ENCODE measurements at regions not wholly inside any gene's neighbourhood (a gene's known extent, or its start where the extent isn't known, plus 50 kb on each side); places are given as distances from the start of the nearest gene placed in this dataset.

DNA sequence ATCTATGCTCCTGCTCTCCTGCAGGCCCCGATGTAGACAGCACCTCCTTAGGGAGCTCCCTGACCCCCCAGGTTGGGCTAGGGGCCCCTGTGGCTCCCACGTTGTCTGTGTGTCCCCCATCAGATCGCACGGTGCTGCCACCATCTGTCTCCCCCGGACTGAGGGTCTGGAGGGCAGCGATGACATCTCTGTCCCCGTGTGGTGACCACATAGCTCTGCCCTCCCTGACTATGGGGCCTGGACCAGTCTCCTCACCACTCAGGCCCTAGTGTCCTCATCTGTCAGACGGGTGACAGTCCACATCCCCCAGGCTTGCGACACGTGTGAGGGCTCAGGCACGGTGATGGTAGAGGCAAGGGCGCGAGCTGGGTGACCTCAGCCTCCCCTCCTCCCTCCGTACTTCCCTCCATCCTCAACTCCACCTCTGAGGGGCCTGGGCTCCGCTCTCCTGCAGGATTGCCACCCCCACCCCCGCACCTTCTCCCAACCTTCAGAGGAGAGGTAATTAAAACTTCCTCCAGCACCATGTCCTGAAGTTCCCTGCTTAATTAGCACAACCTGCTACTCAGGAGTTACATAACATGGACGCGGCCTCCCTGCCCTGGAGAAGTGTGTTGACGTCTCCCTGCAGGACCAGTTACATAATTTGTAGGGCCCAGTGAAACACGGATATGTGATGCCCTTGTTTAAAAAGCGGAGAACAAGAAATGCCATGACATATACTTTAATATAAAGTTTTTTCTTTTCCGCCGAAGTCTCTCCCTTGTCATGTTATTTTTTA lies 288.2 kb downstream of the PTPRU start:
- Histone ChIP-seq H3K4me1 (ENCODE audit: control insufficient read depth, insufficient read depth, low read length) (peaks cover 4% of the 10 kb centered on the region), H3K9ac (ENCODE audit: low read length in 2 of 2) (no peak overlapping the region), H3K27ac (ENCODE audit: low read length) (no peak overlapping the region), H3K4me3 (ENCODE audit: low read length in 2 of 2) (no peak overlapping the region), H3K36me3 (ENCODE audit: control insufficient read depth in 2 of 2, insufficient read depth in 2 of 2, low read length in 2 of 2) (no peaks in the 10 kb centered on the region), H3K27me3 (ENCODE audit: control insufficient read depth in 1 of 2, insufficient read depth in 2 of 2, low read length in 2 of 2) (peaks cover 5 to 13% of the 10 kb centered on the region in 2 donors), H3K9me3 (ENCODE audit: control insufficient read depth in 2 of 2, low read length in 2 of 2) (peaks cover 0 to 5% of the 10 kb centered on the region in 2 donors)

DNA sequence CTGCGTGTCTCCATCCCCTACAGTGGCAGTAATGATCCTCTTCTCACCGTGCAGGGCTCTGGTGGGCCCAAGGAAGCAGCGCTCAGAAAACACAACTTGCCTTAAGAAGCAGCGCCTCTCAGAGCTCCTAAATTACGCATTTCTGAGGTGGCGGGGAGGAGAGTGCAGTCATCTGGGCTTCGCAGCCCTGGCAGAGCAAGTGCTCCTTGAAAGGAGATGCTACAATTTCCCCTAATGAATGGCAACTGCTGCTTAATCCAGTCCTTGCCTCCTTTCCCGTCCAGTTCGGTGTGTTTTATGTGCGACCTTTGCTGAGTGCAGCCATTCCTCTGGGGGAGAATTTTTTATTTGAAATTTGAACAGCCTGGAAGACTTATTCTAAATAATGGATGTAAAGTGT lies 287.3 kb downstream of the PTPRU start:
- no peaks in the 10 kb centered on the region for H3K9me3 ChIP-seq (ENCODE audit: control insufficient read depth in 2 of 2, low read length in 2 of 2)
- peaks cover 4% of the 10 kb centered on the region for H3K4me1 ChIP-seq (ENCODE audit: control insufficient read depth, insufficient read depth, low read length)
- H3K36me3 ChIP-seq (ENCODE audit: control insufficient read depth in 2 of 2, insufficient read depth in 2 of 2, low read length in 2 of 2), result no peaks in the 10 kb centered on the region
- H3K9ac ChIP-seq (ENCODE audit: low read length in 2 of 2), result no peak overlapping the region
- no peak overlapping the region for H3K4me3 ChIP-seq (ENCODE audit: low read length in 2 of 2)
- peaks cover 5 to 16% of the 10 kb centered on the region in 2 donors for H3K27me3 ChIP-seq (ENCODE audit: control insufficient read depth in 1 of 2, insufficient read depth in 2 of 2, low read length in 2 of 2)
- H3K27ac ChIP-seq (ENCODE audit: low read length), result no peak overlapping the region

GRCh38 chr1:29523136-29523535 lies 286.8 kb downstream of the PTPRU start:
- Histone ChIP-seq H3K27me3 (ENCODE audit: control insufficient read depth in 1 of 2, insufficient read depth in 2 of 2, low read length in 2 of 2) (peaks cover 5 to 16% of the 10 kb centered on the region in 2 donors), H3K27ac (ENCODE audit: low read length) (no peak overlapping the region), H3K4me1 (ENCODE audit: control insufficient read depth, insufficient read depth, low read length) (peaks cover 4% of the 10 kb centered on the region), H3K4me3 (ENCODE audit: low read length in 2 of 2) (no peak overlapping the region), H3K9me3 (ENCODE audit: control insufficient read depth in 2 of 2, low read length in 2 of 2) (no peaks in the 10 kb centered on the region), H3K36me3 (ENCODE audit: control insufficient read depth in 2 of 2, insufficient read depth in 2 of 2, low read length in 2 of 2) (no peaks in the 10 kb centered on the region), H3K9ac (ENCODE audit: low read length in 2 of 2) (no peak overlapping the region)

DNA sequence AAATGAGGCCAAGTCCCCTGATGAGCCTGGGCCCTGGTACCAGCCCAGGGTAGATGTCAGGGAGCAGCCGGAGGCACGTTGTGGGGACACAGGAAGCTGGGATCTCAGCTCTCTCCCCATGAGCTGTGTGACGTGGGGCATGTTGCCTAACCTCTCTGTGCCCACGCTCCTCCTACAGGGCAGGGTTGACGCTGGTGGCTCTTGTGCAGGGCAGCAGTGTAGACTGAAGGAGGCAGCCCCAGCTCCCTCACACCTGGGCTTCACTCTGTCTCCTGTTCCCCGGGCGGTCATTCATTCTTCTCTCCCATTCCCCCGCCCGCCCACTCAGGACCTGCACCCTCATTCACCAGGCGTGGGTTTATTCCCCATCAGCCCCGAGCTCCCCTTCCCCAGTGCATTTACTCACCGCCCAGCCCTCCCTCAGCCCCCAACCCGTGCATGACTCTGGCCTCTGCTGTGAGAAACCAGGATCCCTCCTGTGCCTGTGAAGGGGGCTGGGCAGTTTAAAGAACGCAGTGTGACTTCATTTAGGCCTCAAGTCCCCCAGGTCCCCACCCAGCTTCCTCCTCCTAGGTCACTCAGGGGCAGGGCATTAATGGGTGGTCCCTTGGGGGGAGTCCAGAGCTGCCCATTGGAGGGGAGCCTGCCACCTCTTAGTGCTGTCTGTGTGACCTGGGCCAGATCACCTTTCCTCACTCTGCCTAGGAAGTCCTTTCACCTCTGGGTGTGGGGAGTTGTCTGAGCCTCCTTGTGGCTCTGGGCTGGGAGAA lies 285.7 kb downstream of the PTPRU start:
- no peaks in the 10 kb centered on the region for H3K9me3 ChIP-seq (ENCODE audit: control insufficient read depth in 2 of 2, low read length in 2 of 2)
- no peak overlapping the region for H3K27ac ChIP-seq (ENCODE audit: low read length)
- peaks cover under 1% of the 10 kb centered on the region for H3K4me1 ChIP-seq (ENCODE audit: control insufficient read depth, insufficient read depth, low read length)
- no peaks in the 10 kb centered on the region for H3K36me3 ChIP-seq (ENCODE audit: control insufficient read depth in 2 of 2, insufficient read depth in 2 of 2, low read length in 2 of 2)
- H3K27me3 ChIP-seq (ENCODE audit: control insufficient read depth in 1 of 2, insufficient read depth in 2 of 2, low read length in 2 of 2), result peaks cover 5 to 16% of the 10 kb centered on the region in 2 donors
- H3K4me3 ChIP-seq (ENCODE audit: low read length in 2 of 2), result no peak overlapping the region
- H3K9ac ChIP-seq (ENCODE audit: low read length in 2 of 2), result no peak overlapping the region

DNA sequence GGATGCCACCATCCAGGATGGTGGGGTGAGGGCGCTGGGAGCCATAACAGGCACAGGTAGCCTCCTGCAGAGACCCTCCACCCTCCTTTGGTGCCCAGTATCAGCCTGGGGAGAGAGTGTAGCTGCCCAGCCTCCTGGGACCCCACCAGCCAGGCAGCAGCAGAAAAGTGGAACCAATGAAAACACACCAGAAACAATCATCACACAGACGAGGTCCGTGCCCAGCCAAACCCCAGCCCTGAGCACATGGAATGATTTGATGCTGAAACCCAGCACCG lies 285.1 kb downstream of the PTPRU start:
- Histone ChIP-seq H3K27me3 (ENCODE audit: control insufficient read depth in 1 of 2, insufficient read depth in 2 of 2, low read length in 2 of 2) (peaks cover 5 to 16% of the 10 kb centered on the region in 2 donors), H3K4me1 (ENCODE audit: control insufficient read depth, insufficient read depth, low read length) (no peaks in the 10 kb centered on the region), H3K27ac (ENCODE audit: low read length) (no peak overlapping the region), H3K4me3 (ENCODE audit: low read length in 2 of 2) (no peak overlapping the region), H3K36me3 (ENCODE audit: control insufficient read depth in 2 of 2, insufficient read depth in 2 of 2, low read length in 2 of 2) (no peaks in the 10 kb centered on the region), H3K9ac (ENCODE audit: low read length in 2 of 2) (no peak overlapping the region), H3K9me3 (ENCODE audit: control insufficient read depth in 2 of 2, low read length in 2 of 2) (no peaks in the 10 kb centered on the region)

DNA sequence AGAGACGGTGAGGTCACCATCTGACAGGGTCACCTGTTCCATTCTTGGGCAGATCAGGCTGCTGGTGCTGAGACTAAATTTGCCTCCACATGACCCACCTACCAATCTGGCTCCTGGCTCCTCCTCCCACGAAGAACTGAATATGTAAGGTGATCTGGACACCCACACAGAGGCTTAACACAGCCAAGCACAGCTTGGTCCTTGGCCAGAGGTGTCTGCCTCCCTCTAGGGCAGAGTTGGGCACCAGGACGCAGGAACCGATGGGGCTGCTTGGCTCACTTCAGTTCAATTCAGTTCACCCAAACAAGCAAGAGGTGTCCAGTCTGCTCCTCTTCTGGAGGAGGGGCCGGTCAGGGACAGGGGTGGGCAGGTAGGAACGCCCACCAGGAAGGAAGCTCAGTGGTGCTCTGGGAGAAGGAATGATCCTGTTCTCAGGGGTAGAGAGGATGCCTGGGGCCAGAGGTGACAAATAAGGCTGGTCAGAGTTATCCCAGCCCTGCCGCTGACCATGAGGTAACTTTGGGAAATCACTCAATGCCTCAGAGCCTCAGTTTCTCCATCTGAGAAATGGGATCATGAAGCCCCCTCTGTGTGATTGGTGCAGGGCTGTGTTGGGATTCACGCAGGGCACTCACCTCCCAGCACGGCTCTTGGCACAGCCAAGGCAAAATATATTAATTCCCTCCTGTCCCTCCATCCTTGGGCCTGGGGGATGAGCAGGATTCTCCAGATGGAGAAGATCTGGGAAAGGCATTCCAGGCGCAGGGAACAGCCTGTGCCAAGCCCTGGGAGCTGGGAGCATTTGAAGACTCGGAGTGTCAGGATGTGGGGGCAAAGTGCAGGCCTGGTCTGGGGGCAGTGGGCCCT lies 284.5 kb downstream of the PTPRU start:
- peaks cover 5 to 16% of the 10 kb centered on the region in 2 donors for H3K27me3 ChIP-seq (ENCODE audit: control insufficient read depth in 1 of 2, insufficient read depth in 2 of 2, low read length in 2 of 2)
- no peaks in the 10 kb centered on the region for H3K9me3 ChIP-seq (ENCODE audit: control insufficient read depth in 2 of 2, low read length in 2 of 2)
- no peak overlapping the region for H3K9ac ChIP-seq (ENCODE audit: low read length in 2 of 2)
- no peak overlapping the region for H3K27ac ChIP-seq (ENCODE audit: low read length)
- H3K4me3 ChIP-seq (ENCODE audit: low read length in 2 of 2), result no peak overlapping the region
- no peaks in the 10 kb centered on the region for H3K4me1 ChIP-seq (ENCODE audit: control insufficient read depth, insufficient read depth, low read length)
- no peaks in the 10 kb centered on the region for H3K36me3 ChIP-seq (ENCODE audit: control insufficient read depth in 2 of 2, insufficient read depth in 2 of 2, low read length in 2 of 2)

DNA sequence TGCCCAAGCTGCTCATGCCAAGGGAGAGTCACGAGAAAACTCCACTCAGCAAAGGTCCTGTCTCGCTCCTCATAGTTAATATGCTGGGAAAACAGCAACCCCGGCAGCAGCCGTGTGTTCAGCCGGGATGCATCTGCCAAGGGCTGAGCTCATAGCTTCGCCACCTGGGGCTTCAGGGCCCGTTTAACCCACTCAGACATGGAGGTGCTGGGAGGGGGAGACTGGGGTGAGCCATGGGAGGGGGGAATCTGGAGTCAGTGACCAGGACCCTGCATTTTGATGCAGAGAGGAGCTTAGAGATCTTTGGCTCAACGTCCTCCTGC lies 283.4 kb downstream of the PTPRU start:
- Histone ChIP-seq H3K27me3 (ENCODE audit: control insufficient read depth in 1 of 2, insufficient read depth in 2 of 2, low read length in 2 of 2) (peaks cover 5 to 16% of the 10 kb centered on the region in 2 donors), H3K36me3 (ENCODE audit: control insufficient read depth in 2 of 2, insufficient read depth in 2 of 2, low read length in 2 of 2) (no peaks in the 10 kb centered on the region), H3K4me1 (ENCODE audit: control insufficient read depth, insufficient read depth, low read length) (no peaks in the 10 kb centered on the region), H3K4me3 (ENCODE audit: low read length in 2 of 2) (no peak overlapping the region), H3K27ac (ENCODE audit: low read length) (no peak overlapping the region), H3K9ac (ENCODE audit: low read length in 2 of 2) (no peak overlapping the region), H3K9me3 (ENCODE audit: control insufficient read depth in 2 of 2, low read length in 2 of 2) (no peaks in the 10 kb centered on the region)

GRCh38 chr1:29519108-29519787 lies 282.9 kb downstream of the PTPRU start:
- no peak overlapping the region for H3K9ac ChIP-seq (ENCODE audit: low read length in 2 of 2)
- no peaks in the 10 kb centered on the region for H3K4me1 ChIP-seq (ENCODE audit: control insufficient read depth, insufficient read depth, low read length)
- H3K27ac ChIP-seq (ENCODE audit: low read length), result no peak overlapping the region
- no peak overlapping the region for H3K4me3 ChIP-seq (ENCODE audit: low read length in 2 of 2)
- H3K36me3 ChIP-seq (ENCODE audit: control insufficient read depth in 2 of 2, insufficient read depth in 2 of 2, low read length in 2 of 2), result no peaks in the 10 kb centered on the region
- H3K27me3 ChIP-seq (ENCODE audit: control insufficient read depth in 1 of 2, insufficient read depth in 2 of 2, low read length in 2 of 2), result peaks cover 5 to 14% of the 10 kb centered on the region in 2 donors
- no peaks in the 10 kb centered on the region for H3K9me3 ChIP-seq (ENCODE audit: control insufficient read depth in 2 of 2, low read length in 2 of 2)

DNA sequence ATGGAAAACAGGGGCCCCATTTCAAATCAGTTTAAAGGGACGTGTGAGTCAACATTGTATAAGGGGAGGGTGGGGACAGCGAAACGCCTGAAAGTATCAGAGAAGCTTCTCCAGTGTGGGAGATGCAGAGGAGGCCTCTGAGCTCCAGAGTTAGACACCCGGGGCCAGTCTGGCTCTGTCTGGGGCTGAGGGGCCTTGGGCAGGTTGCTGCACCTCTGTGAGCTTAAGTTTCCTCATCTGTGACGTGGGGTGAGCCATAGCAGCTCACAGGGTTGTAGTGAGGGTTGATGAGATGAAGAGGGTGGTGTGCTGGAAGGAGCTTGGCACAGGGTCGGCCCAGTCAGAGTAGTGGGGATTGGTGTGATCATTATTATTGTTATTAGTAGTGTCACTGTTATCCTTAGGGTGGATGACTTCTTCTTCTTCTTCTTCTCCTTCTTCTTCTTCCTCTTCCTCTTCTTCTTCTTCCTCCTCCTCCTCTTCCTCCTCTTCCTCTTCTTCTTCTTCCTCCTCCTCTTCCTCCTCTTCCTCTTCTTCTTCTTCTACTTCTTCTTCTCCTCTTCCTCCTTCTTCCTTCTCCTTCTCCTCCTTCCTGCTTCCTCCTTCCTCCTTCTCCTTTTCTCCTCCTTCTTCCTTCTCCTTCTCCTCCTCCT lies 282.0 kb downstream of the PTPRU start:
- H3K9me3 ChIP-seq (ENCODE audit: control insufficient read depth in 2 of 2, low read length in 2 of 2), result no peaks in the 10 kb centered on the region
- no peak overlapping the region for H3K9ac ChIP-seq (ENCODE audit: low read length in 2 of 2)
- peaks cover 5 to 14% of the 10 kb centered on the region in 2 donors for H3K27me3 ChIP-seq (ENCODE audit: control insufficient read depth in 1 of 2, insufficient read depth in 2 of 2, low read length in 2 of 2)
- no peak overlapping the region for H3K4me3 ChIP-seq (ENCODE audit: low read length in 2 of 2)
- no peaks in the 10 kb centered on the region for H3K36me3 ChIP-seq (ENCODE audit: control insufficient read depth in 2 of 2, insufficient read depth in 2 of 2, low read length in 2 of 2)
- no peaks in the 10 kb centered on the region for H3K4me1 ChIP-seq (ENCODE audit: control insufficient read depth, insufficient read depth, low read length)
- H3K27ac ChIP-seq (ENCODE audit: low read length), result no peak overlapping the region
